ENCODE measurements at regions not wholly inside any gene's neighbourhood (a gene's known extent, or its start where the extent isn't known, plus 50 kb on each side); places are given as distances from the start of the nearest gene placed in this dataset.

DNA sequence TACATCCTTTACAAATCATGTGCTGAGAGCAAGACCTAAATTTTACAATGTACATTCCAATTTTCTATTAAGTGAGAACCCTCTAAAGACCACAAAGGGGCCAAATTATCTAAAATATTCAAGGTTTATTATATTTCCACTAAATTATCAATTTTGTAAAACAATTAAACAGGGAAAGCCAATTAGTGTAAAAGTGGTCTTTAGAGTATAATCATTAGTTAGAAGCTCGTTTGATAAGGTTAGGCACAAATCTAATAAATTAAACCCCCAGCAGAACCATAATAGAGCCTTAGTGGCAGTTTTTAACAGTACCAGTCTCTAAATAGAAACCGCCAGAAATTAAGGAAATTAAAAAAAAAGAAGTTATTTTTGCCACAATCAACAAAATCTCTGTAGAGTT lies 249.1 kb upstream of the MANEA start (continued):
- TF ChIP-seq, protein P1, sequence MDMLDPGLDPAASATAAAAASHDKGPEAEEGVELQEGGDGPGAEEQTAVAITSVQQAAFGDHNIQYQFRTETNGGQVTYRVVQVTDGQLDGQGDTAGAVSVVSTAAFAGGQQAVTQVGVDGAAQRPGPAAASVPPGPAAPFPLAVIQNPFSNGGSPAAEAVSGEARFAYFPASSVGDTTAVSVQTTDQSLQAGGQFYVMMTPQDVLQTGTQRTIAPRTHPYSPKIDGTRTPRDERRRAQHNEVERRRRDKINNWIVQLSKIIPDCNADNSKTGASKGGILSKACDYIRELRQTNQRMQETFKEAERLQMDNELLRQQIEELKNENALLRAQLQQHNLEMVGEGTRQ (CRISPR knock-in tag; IDR thresholded peaks at IDR 0.05) = no peak
- TF ChIP-seq ZNF423 (CRISPR knock-in tag; IDR thresholded peaks at IDR 0.05) = no peak

- CTCF ChIA-PET = no interaction called here
- no peak for ATAC-seq
- TF ChIP-seq HMGA2 (CRISPR knock-in tag; IDR thresholded peaks at IDR 0.05) = no peak
- no peak for TF ChIP-seq ZNF138 (CRISPR knock-in tag; conservative IDR thresholded peaks at IDR 0.05)
- TF ChIP-seq ZNF219 (CRISPR knock-in tag; IDR thresholded peaks at IDR 0.05; ENCODE audit: borderline replicate concordance) = no peak
- TF ChIP-seq, protein P2, sequence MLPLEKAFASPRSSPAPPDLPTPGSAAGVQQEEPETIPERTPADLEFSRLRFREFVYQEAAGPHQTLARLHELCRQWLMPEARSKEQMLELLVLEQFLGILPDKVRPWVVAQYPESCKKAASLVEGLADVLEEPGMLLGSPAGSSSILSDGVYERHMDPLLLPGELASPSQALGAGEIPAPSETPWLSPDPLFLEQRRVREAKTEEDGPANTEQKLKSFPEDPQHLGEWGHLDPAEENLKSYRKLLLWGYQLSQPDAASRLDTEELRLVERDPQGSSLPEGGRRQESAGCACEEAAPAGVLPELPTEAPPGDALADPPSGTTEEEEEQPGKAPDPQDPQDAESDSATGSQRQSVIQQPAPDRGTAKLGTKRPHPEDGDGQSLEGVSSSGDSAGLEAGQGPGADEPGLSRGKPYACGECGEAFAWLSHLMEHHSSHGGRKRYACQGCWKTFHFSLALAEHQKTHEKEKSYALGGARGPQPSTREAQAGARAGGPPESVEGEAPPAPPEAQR (CRISPR knock-in tag; IDR thresholded peaks at IDR 0.05) = no peak
- TF ChIP-seq NR2C2 (CRISPR knock-in tag; IDR thresholded peaks at IDR 0.05) = no peak
- TF ChIP-seq, protein P3, sequence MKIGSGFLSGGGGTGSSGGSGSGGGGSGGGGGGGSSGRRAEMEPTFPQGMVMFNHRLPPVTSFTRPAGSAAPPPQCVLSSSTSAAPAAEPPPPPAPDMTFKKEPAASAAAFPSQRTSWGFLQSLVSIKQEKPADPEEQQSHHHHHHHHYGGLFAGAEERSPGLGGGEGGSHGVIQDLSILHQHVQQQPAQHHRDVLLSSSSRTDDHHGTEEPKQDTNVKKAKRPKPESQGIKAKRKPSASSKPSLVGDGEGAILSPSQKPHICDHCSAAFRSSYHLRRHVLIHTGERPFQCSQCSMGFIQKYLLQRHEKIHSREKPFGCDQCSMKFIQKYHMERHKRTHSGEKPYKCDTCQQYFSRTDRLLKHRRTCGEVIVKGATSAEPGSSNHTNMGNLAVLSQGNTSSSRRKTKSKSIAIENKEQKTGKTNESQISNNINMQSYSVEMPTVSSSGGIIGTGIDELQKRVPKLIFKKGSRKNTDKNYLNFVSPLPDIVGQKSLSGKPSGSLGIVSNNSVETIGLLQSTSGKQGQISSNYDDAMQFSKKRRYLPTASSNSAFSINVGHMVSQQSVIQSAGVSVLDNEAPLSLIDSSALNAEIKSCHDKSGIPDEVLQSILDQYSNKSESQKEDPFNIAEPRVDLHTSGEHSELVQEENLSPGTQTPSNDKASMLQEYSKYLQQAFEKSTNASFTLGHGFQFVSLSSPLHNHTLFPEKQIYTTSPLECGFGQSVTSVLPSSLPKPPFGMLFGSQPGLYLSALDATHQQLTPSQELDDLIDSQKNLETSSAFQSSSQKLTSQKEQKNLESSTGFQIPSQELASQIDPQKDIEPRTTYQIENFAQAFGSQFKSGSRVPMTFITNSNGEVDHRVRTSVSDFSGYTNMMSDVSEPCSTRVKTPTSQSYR (CRISPR knock-in tag; IDR thresholded peaks at IDR 0.05) = no peak
- TF ChIP-seq IRF1 (CRISPR knock-in tag; IDR thresholded peaks at IDR 0.05) = no peak
- TF ChIP-seq, protein P4, sequence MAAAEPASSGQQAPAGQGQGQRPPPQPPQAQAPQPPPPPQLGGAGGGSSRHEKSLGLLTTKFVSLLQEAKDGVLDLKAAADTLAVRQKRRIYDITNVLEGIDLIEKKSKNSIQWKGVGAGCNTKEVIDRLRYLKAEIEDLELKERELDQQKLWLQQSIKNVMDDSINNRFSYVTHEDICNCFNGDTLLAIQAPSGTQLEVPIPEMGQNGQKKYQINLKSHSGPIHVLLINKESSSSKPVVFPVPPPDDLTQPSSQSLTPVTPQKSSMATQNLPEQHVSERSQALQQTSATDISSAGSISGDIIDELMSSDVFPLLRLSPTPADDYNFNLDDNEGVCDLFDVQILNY (CRISPR knock-in tag; IDR thresholded peaks at IDR 0.05) = no peak
- TF ChIP-seq PRRX2 (CRISPR knock-in tag; IDR thresholded peaks at IDR 0.05) = no peak
- TF ChIP-seq HMGXB4 (CRISPR knock-in tag; IDR thresholded peaks at IDR 0.05) = no peak
- no peak for TF ChIP-seq NR1H2 (CRISPR knock-in tag; IDR thresholded peaks at IDR 0.05)
- TF ChIP-seq ZBTB21 (CRISPR knock-in tag; IDR thresholded peaks at IDR 0.05; ENCODE audit: borderline replicate concordance) = no peak
- TF ChIP-seq ZNF232 (CRISPR knock-in tag; IDR thresholded peaks at IDR 0.05) = no peak
- TF ChIP-seq, protein P5, sequence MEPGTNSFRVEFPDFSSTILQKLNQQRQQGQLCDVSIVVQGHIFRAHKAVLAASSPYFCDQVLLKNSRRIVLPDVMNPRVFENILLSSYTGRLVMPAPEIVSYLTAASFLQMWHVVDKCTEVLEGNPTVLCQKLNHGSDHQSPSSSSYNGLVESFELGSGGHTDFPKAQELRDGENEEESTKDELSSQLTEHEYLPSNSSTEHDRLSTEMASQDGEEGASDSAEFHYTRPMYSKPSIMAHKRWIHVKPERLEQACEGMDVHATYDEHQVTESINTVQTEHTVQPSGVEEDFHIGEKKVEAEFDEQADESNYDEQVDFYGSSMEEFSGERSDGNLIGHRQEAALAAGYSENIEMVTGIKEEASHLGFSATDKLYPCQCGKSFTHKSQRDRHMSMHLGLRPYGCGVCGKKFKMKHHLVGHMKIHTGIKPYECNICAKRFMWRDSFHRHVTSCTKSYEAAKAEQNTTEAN (CRISPR knock-in tag; IDR thresholded peaks at IDR 0.05) = no peak
- no peak for TF ChIP-seq JUN (CRISPR knock-in tag; IDR thresholded peaks at IDR 0.05)
- TF ChIP-seq ZNF512 (CRISPR knock-in tag; IDR thresholded peaks at IDR 0.05; ENCODE audit: borderline replicate concordance) = no peak
- no peak for TF ChIP-seq MYBL2 (CRISPR knock-in tag; IDR thresholded peaks at IDR 0.05)
- TF ChIP-seq, protein P6, sequence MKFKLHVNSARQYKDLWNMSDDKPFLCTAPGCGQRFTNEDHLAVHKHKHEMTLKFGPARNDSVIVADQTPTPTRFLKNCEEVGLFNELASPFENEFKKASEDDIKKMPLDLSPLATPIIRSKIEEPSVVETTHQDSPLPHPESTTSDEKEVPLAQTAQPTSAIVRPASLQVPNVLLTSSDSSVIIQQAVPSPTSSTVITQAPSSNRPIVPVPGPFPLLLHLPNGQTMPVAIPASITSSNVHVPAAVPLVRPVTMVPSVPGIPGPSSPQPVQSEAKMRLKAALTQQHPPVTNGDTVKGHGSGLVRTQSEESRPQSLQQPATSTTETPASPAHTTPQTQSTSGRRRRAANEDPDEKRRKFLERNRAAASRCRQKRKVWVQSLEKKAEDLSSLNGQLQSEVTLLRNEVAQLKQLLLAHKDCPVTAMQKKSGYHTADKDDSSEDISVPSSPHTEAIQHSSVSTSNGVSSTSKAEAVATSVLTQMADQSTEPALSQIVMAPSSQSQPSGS (CRISPR knock-in tag; IDR thresholded peaks at IDR 0.05; ENCODE audit: borderline replicate concordance, low read depth) = no peak
Measured at GRCh38 chr6:95352064-95352795, 225.1 kb upstream of the MANEA start.

More at GRCh38 chr6:95352064-95352795, 225.1 kb upstream of the MANEA start:
- H3K9me3 Mint-ChIP-seq = peaks cover 7% of the 10 kb centered on the region
- H3K27ac Mint-ChIP-seq = no peak overlapping the region
- no peaks in the 10 kb centered on the region for H3K4me1 Mint-ChIP-seq
- H3K27me3 Mint-ChIP-seq (ENCODE audit: low read depth) = no peaks in the 10 kb centered on the region
- no peaks in the 10 kb centered on the region for H3K36me3 Mint-ChIP-seq
- no peak overlapping the region for H3K4me3 Mint-ChIP-seq
- POLR2A ChIA-PET = no interaction called here
- no peak for DNase-seq (ENCODE audit: low spot score)

Data from WTC11 (cell line).